ENCODE measurements at regions not wholly inside any gene's neighbourhood (a gene's known extent, or its start where the extent isn't known, plus 50 kb on each side); places are given as distances from the start of the nearest gene placed in this dataset.
"Not testable (repeated sequence)": the region's sequence is repeated elsewhere in the genome, so short reads cannot be mapped to it uniquely, and the experiment has no call there.

DNA sequence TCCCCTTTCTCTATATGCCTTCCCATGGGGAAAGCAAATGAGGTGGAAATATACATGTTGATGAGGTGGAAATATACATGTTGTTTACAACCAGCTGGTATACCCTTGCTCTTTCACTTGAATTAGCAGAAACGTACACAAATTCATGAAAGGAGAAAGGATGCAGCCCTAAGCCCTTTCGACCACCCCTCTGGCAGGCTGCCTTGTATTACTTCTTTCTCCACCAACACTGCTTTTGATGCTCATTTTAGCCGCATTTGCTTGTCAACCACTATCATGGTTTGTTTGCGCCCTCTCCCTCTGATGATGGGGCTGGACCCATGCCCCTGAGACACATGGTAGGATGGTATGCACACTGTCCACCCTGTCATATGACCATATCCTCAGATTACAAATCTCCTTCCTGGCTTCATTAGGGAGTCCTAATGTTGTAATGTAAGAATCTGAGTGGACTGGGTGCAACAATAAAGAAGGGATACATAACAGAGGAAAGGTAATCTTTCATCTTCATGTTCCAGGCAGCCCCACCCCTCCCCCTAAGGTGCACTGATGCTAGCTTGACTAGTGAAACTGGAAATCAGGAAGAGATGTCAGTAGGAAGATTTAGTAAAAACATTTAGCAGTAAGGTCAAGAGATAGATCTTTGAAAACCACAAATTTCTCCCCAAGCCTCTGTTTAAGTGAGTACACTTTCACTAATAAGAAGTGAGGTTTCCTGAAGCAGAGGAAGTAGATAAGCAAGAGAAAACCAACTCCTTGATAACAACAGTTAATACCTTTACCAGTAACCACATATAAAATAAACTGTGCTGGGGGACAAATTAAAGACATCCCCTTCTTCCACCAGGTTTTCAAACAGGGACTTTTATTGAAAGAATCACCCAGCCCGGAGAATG, 536.8 kb upstream of the NRP1 start:
- TF ChIP-seq, protein P1, sequence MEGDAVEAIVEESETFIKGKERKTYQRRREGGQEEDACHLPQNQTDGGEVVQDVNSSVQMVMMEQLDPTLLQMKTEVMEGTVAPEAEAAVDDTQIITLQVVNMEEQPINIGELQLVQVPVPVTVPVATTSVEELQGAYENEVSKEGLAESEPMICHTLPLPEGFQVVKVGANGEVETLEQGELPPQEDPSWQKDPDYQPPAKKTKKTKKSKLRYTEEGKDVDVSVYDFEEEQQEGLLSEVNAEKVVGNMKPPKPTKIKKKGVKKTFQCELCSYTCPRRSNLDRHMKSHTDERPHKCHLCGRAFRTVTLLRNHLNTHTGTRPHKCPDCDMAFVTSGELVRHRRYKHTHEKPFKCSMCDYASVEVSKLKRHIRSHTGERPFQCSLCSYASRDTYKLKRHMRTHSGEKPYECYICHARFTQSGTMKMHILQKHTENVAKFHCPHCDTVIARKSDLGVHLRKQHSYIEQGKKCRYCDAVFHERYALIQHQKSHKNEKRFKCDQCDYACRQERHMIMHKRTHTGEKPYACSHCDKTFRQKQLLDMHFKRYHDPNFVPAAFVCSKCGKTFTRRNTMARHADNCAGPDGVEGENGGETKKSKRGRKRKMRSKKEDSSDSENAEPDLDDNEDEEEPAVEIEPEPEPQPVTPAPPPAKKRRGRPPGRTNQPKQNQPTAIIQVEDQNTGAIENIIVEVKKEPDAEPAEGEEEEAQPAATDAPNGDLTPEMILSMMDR (IDR thresholded peaks at IDR 0.05): no peak
- Histone ChIP-seq H3K4me1 (no peaks in the 10 kb centered on the region), H3K9me3 (no peaks in the 10 kb centered on the region), H3K27me3 (no peaks in the 10 kb centered on the region), H3K4me3 (no peak overlapping the region), H3K27ac (no peak overlapping the region), H3K36me3 (no peaks in the 10 kb centered on the region)
- no peak for DNase-seq (ENCODE audit: low spot score)

DNA sequence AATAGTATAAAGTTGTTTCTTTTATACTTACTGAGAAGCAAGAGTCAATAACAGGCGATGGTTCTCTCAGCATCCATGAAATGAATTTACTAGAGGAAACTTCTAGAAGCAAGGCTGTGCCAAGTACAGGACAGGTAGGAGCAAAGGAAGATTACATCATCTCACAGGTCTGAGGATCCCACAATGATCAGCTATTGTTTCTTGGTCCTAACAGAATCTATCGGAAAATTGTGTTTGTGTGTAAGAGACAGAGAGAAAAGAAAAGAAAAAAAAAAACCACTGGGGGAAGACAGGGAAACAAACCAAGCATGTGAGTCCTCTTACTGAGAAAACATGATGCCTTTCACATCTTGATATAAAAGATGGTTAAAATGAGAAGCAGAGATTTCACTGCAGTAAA, 535.0 kb upstream of the NRP1 start:
- TF ChIP-seq, protein P1 (IDR thresholded peaks at IDR 0.05): no peak
- H3K4me3 ChIP-seq: no peak overlapping the region
- no peak for DNase-seq (ENCODE audit: low spot score)
- no peaks in the 10 kb centered on the region for H3K36me3 ChIP-seq
- H3K27me3 ChIP-seq: no peaks in the 10 kb centered on the region
- no peak overlapping the region for H3K27ac ChIP-seq
- no peaks in the 10 kb centered on the region for H3K4me1 ChIP-seq
- H3K9me3 ChIP-seq: no peaks in the 10 kb centered on the region

DNA sequence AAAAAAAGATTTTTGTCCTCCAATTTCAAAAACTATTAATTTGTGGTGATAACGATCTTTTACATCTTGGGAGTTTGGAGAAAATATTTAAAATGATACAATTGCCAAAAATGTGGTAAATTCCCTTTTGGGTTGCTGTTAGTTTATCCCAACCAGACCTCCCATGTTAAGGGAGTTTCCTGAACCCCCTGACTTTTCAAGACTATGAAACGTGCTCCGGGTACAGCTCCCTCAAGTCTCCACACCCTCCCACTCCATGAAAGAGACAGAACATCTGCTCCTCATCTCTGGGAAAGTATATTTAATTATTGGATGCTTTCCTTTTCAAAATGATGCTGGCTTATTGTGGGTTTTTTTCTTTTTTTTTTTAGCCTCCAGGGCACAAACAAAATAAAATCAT, 534.6 kb upstream of the NRP1 start:
- H3K36me3 ChIP-seq: no peaks in the 10 kb centered on the region
- no peak overlapping the region for H3K27ac ChIP-seq
- H3K4me3 ChIP-seq: no peak overlapping the region
- TF ChIP-seq, protein P1 (IDR thresholded peaks at IDR 0.05): no peak
- no peaks in the 10 kb centered on the region for H3K27me3 ChIP-seq
- no peaks in the 10 kb centered on the region for H3K4me1 ChIP-seq
- no peaks in the 10 kb centered on the region for H3K9me3 ChIP-seq
- DNase-seq (ENCODE audit: low spot score): no peak

DNA sequence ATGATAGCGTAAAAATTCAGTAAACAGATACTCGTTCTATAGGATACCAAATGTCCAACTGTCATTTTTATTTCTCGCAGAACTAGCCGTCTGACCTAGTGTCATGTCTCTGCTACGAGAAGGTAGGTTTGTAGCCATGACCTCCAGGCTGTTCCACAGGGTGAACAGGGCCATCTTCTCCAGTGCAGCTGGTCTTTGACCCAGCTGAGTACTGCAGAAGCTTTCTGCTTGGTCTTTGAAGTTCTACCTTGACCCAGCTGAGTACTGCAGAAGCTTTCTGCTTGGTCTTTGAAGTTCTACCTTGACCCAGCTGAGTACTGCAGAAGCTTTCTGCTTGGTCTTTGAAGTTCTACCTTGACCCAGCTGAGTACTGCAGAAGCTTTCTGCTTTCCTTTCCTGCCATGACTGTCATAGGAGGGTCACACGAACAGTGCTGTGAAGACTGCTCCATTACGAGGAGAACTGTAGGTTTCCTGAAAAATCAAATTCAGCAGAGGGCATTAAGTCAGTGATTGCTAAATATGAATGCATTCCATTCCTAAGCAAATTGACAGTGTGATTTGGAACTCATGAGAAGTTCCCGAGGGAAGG, 532.8 kb upstream of the NRP1 start:
- not testable (repeated sequence) for DNase-seq (ENCODE audit: low spot score); H3K36me3 ChIP-seq

DNA sequence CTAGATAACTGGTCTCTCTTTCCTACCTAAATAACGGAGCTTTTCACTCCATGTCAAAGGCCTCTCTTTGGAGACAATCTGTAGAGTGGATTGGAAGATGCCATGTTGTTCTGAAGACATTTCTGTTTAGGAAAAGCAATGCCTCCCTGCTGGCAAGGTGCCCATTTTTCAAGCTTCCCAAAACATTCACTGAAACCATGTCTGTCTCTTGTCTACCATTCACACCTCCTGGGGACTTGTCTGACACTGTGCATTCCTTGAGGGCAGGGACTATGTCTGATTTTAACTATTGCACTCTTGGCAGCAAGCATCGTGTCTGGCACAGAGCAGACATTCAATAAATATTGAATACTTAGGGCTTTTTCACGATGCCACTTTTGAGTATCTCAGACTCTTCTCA, 528.9 kb upstream of the NRP1 start:
- Histone ChIP-seq H3K9me3 (no peaks in the 10 kb centered on the region), H3K4me3 (no peak overlapping the region), H3K4me1 (no peaks in the 10 kb centered on the region), H3K36me3 (no peaks in the 10 kb centered on the region), H3K27me3 (no peaks in the 10 kb centered on the region), H3K27ac (no peak overlapping the region)
- TF ChIP-seq, protein P1 (IDR thresholded peaks at IDR 0.05): no peak
- DNase-seq (ENCODE audit: low spot score): no peak

More for the DNA sequence above, 532.8 kb upstream of the NRP1 start:
- not testable (repeated sequence) for H3K27ac ChIP-seq, H3K9me3 ChIP-seq, H3K4me1 ChIP-seq, H3K4me3 ChIP-seq, H3K27me3 ChIP-seq

DNA sequence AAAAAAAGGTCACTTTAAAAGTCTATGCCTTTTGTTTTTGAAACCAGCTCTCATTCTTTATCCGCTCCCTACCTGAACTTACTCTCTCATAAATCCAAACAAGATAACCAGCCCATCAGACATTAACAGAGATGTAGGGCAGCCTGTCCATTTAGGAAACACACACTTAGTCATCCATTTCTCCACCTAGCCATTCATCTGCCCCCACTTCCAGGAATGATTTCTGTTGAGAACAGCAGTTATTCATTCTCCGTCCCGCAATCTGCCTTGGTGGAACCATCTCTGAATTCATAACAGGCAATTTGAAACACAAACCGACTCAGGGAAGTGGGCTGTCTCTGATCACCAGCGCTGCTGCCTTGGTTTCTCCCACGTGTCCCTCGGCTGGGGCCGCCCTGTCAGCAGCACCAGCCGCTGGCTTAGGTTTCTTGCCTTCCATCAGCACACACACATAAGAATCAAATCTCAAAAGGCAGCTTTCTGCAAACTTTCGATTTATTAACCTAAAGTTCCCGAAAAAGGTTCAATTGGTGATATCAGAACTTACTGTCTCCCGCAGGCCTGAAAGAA, 528.2 kb upstream of the NRP1 start:
- Histone ChIP-seq H3K27ac (no peak overlapping the region), H3K9me3 (no peaks in the 10 kb centered on the region), H3K36me3 (no peaks in the 10 kb centered on the region), H3K27me3 (no peaks in the 10 kb centered on the region), H3K4me1 (no peaks in the 10 kb centered on the region), H3K4me3 (no peak overlapping the region)
- TF ChIP-seq, protein P1 (IDR thresholded peaks at IDR 0.05): no peak
- no peak for DNase-seq (ENCODE audit: low spot score)

All from right atrium auricular region (tissue), 2 donors.